Ascending aorta (tissue), 2 donors: ENCODE measurements at regions not wholly inside any gene's neighbourhood (a gene's known extent, or its start where the extent isn't known, plus 50 kb on each side); places are given as distances from the start of the nearest gene placed in this dataset.

Source experiments
- DNase-seq, 2 donors: peaks; one replicate each; pipeline ENCODE4 v3.0.0-alpha.2; 2019; ENCODE audit warnings: low spot score in 2 of 2
- H3K27ac ChIP-seq, 2 donors: fragments of 200-600 bp; sonication (generic); one replicate each; pipeline ENCODE4 v1.5.1; 2016 to 2017; ENCODE audit warnings: mild to moderate bottlenecking in 1 of 2
- H3K27me3 ChIP-seq: fragments of 200-600 bp; sonication (generic); one replicate; pipeline ENCODE4 v1.5.1; 2017
- H3K36me3 ChIP-seq, 2 donors: fragments of 200-600 bp; sonication (generic); one replicate each; pipeline ENCODE4 v1.5.1; 2016
- H3K4me1 ChIP-seq, 2 donors: fragments of 200-600 bp; sonication (generic); one replicate each; pipeline ENCODE4 v1.5.1; 2016 to 2017; ENCODE audit warnings: mild to moderate bottlenecking in 1 of 2
- H3K4me3 ChIP-seq, 2 donors: fragments of 200-600 bp; sonication (generic); one replicate each; pipeline ENCODE4 v1.5.1; 2016 to 2017; ENCODE audit warnings: mild to moderate bottlenecking in 1 of 2
- H3K9me3 ChIP-seq, 2 donors: fragments of 200-600 bp; sonication (generic); one replicate each; pipeline ENCODE4 v1.5.1; 2016
- intact Hi-C: fragments of 100-400 bp; cut with DNase I; formaldehyde crosslinking; loops from one replicate; pipeline ENCODE4 v1.15.1; 2023
- TF ChIP-seq, protein P1 (sequence below), 3 experiments: fragments of 200-600 bp in 2 of 3; fragments of 450-650 bp in 1 of 3; sonication (generic) in 2 of 3; IDR thresholded peaks; one replicate each; pipeline ENCODE4 v1.5.1; 2016 to 2019; ENCODE audit warnings: antibody characterized with exemption in 3 of 3, mild to moderate bottlenecking in 1 of 3, moderate library complexity in 1 of 3

DNA sequence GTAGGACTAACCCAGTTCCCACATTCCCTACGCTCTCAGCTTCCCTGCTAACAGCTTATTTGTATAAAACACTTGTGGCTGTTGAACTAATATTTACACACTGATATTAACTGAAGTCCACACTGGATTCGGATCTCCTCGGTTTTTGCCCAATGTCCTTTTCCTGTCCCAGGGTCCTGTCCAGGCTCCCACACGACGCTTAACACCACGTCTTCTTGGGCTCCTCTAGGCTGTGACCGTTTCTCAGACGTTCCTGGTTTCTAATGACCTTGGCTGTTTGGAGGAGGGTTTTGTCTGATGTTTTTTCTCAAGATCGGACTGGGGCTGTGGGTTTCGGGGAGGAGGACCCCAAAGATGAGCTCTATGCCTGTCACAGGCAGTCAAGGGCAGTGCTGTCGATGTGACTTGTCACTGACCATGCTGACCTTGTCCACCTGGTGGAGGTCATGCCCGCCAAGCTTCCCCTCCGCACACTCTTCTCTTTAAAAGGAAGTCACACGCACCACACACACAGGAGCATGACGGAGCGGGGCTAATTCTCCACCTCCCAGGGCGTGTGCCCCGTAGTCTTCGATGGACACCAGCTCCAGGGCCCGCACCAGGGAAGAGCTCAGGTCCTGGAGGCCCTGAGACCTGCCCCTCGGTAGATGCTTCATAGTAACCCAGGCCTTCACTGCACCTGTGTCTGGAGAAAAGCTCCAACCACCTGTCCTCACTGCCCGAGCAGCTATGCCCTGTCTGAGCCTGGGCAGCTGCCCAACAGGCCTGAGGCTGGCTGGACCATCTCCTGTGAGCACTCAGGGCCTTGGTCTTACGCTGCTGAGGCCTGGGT, 72.0 kb downstream of the TTLL2 start:
- no peak for DNase-seq
- Histone ChIP-seq H3K4me1 (peaks cover 3% of the 10 kb centered on the region in 2 donors), H3K36me3 (no peaks in the 10 kb centered on the region), H3K27me3 (no peaks in the 10 kb centered on the region), H3K27ac (no peak overlapping the region), H3K9me3 (no peaks in the 10 kb centered on the region), H3K4me3 (no peak overlapping the region)
- TF ChIP-seq, protein P1, sequence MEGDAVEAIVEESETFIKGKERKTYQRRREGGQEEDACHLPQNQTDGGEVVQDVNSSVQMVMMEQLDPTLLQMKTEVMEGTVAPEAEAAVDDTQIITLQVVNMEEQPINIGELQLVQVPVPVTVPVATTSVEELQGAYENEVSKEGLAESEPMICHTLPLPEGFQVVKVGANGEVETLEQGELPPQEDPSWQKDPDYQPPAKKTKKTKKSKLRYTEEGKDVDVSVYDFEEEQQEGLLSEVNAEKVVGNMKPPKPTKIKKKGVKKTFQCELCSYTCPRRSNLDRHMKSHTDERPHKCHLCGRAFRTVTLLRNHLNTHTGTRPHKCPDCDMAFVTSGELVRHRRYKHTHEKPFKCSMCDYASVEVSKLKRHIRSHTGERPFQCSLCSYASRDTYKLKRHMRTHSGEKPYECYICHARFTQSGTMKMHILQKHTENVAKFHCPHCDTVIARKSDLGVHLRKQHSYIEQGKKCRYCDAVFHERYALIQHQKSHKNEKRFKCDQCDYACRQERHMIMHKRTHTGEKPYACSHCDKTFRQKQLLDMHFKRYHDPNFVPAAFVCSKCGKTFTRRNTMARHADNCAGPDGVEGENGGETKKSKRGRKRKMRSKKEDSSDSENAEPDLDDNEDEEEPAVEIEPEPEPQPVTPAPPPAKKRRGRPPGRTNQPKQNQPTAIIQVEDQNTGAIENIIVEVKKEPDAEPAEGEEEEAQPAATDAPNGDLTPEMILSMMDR (IDR thresholded peaks at IDR 0.05): no peak
- intact Hi-C loops: no loop called here

DNA sequence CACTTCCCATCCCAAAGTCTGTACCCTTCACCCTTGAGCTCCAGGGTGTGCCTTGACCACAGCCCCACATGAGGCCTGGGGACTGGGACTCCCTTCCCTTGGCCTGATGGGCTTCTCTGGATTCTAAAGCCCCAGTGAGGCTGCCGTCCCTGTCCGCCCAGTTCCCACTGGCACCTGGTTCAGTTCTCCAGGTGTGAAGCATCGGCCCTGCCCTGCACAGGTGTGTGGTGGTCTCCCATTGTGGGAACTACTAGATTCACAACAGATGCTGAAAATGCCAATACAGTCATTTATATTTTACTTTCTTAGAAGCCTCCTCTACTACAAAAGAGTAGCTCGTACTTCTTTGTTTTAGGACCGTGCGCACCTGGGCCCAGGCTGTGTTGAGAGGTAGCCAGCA, 72.8 kb downstream of the TTLL2 start:
- H3K4me1 ChIP-seq: peaks cover 0 to 3% of the 10 kb centered on the region in 2 donors
- TF ChIP-seq, protein P1 (IDR thresholded peaks at IDR 0.05): no peak
- H3K27me3 ChIP-seq: no peaks in the 10 kb centered on the region
- H3K27ac ChIP-seq: no peak overlapping the region
- no peaks in the 10 kb centered on the region for H3K9me3 ChIP-seq
- no peak overlapping the region for H3K4me3 ChIP-seq
- intact Hi-C loops: no loop called here
- DNase-seq: no peak
- no peaks in the 10 kb centered on the region for H3K36me3 ChIP-seq

DNA sequence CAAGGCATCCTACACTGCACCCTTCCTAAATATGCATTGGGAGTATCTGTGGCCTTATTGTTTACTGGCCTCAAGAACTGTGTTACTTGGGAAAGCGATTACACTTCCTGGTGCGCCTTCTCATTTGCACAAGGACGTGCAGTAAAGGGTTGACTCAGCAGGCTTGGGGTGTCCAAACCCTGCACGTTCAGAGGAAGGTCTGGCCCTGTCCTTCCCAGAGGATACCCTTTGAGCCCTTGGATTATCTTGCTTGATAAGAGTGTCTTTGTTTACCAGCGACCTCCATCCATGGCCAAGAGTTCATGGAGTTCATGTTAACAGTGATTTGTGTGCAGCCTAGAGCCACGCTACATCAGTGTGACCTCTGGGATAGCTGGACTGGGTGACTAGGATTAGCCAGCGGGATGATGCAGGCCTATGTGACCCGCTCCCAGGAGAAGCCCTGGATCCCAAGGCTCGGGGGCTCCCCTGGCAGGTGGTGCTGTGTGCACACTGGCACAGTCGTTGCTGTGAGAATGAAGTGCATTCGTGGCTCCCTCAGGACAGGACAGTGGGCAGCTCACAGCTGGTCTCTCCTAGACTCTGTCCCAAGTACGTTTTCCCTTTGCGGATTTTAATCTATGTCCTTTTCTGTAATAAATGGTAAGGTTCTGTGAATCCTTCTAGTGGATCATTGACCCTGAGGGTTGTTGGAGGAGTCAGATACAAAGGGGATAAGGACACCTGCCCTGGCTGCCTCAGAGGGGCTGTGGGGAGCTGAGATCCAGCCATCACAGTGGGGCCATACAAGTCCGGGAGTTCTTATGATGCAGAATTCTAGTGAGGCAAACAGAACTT, 73.5 kb downstream of the TTLL2 start:
- TF ChIP-seq, protein P1 (IDR thresholded peaks at IDR 0.05): no peak
- intact Hi-C loops: no loop called here
- Histone ChIP-seq H3K4me1 (peaks cover 0 to under 1% of the 10 kb centered on the region in 2 donors), H3K27ac (no peak overlapping the region), H3K27me3 (no peaks in the 10 kb centered on the region), H3K4me3 (no peak overlapping the region), H3K9me3 (no peaks in the 10 kb centered on the region), H3K36me3 (no peaks in the 10 kb centered on the region)
- DNase-seq: no peak

DNA sequence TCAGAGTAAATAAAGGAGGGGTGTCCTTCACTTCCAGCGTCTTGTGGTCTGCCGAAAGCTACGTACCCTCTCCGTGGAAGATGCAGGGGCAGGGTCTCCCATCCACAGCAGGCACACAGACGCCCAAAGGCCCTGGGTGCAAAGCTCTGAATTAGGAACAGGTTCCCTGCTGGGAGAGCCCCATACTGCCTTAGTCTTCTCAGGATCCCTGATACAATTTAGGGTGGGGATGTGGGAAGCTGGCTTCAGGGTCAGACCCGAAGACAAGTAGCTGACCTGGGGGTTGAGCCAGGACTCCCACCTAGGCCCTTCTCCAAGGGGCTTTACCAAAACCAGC, 74.1 kb downstream of the TTLL2 start:
- Histone ChIP-seq H3K27ac (no peak overlapping the region), H3K4me1 (no peaks in the 10 kb centered on the region)
- DNase-seq: no peak

DNA sequence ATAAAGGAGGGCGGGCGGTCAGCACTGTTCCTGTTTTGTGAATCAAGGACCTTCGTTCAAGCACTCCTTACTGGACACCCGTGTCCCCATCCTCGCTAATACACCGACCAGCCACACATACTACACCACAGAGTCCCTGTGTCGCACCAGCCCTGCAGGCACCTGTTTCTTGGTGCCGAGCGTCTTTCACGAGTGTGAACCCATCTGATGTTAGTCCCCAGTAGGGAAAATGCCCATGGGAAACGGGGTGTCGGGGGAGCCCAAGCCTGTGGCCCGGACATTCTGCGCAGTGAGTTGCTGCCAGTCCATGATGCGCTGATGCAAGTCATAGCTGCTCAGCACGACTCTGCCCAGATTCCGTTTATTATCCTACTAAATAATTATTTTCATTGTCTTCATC, 74.7 kb downstream of the TTLL2 start:
- no peak for DNase-seq
- H3K4me3 ChIP-seq: no peak overlapping the region
- no peaks in the 10 kb centered on the region for H3K9me3 ChIP-seq
- intact Hi-C loops: no loop called here
- H3K36me3 ChIP-seq: no peaks in the 10 kb centered on the region
- no peaks in the 10 kb centered on the region for H3K4me1 ChIP-seq
- TF ChIP-seq, protein P1 (IDR thresholded peaks at IDR 0.05): no peak
- no peaks in the 10 kb centered on the region for H3K27me3 ChIP-seq
- no peak overlapping the region for H3K27ac ChIP-seq

More for the DNA sequence above, 74.1 kb downstream of the TTLL2 start:
- no peak overlapping the region for H3K4me3 ChIP-seq
- TF ChIP-seq, protein P1 (IDR thresholded peaks at IDR 0.05): no peak
- H3K27me3 ChIP-seq: no peaks in the 10 kb centered on the region
- no peaks in the 10 kb centered on the region for H3K9me3 ChIP-seq
- intact Hi-C loops: no loop called here
- no peaks in the 10 kb centered on the region for H3K36me3 ChIP-seq
